ENCODE measurements at regions not wholly inside any gene's neighbourhood (a gene's known extent, or its start where the extent isn't known, plus 50 kb on each side); places are given as distances from the start of the nearest gene placed in this dataset.
"Not testable (repeated sequence)": the region's sequence is repeated elsewhere in the genome, so short reads cannot be mapped to it uniquely, and the experiment has no call there.

DNA sequence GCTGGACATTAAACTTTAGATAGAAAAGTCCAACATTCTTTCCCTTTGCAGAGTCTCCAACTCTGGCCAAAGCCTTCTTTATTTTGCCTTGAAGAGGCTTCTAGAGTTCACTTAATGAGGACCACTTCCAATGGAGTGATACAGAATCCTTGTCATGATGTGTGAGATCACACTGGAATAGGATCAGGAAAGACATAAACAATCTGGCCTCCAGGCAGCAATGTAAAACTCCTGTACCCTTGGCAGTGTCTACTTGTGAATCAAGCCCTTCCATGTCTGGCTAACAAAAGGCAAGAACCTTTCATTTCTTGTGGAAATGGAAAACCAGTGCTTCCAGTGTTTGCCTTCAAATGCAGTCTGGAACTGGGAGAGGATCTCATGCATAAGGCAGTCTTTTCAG is 56.5 kb upstream of the FIBIN start:
- Histone ChIP-seq H3K4me2 (ENCODE audit: low read depth, low read length) (no peak overlapping the region), H3K36me3 (replicated peaks in 1 of 2; ENCODE audit: control insufficient read depth in 1 of 2, insufficient read depth in 2 of 2, low read length in 2 of 2) (no peaks in the 10 kb centered on the region), H3K27me3 (ENCODE audit: control insufficient read depth in 1 of 2, insufficient read depth in 2 of 2, low read length in 2 of 2) (no peaks in the 10 kb centered on the region), H2AFZ (ENCODE audit: low read length) (no peak overlapping the region), H3K9ac (ENCODE audit: insufficient read depth, low read depth, low read length) (no peak overlapping the region), H3K9me3 (ENCODE audit: low read length) (no peaks in the 10 kb centered on the region), H3K4me3 (replicated peaks in 1 of 3; ENCODE audit: insufficient read depth in 1 of 3, low read depth in 2 of 3, low read length in 3 of 3) (no peak overlapping the region), H3K4me1 (ENCODE audit: insufficient read depth, low read length) (no peaks in the 10 kb centered on the region), H3K27ac (ENCODE audit: extremely low read length, insufficient read depth, low read length) (no peak overlapping the region), H4K20me1 (ENCODE audit: insufficient read depth, low read length) (no peaks in the 10 kb centered on the region), H3K79me2 (ENCODE audit: insufficient read depth, low read length) (no peaks in the 10 kb centered on the region)
- no peak for ATAC-seq
- no peak for FAIRE-seq
- in situ Hi-C loops (cut with HindIII; ENCODE audit: extremely low pct_ligation_motif_present, low pct_unique_long_range_greater_than_20kb) (no loop called here), intact Hi-C loops (cut with micrococcal nuclease; ENCODE audit: unreplicated experiment) (no loop called here)
- no peak for DNase-seq (ENCODE audit: low spot score)
- BruUV-seq (replicated peaks) = no TSS peak
- ChIA-PET CTCF (ENCODE audit: low intra/inter-chr PET ratio, low total read pairs) (no interaction called here), POLR2A (no interaction called here)
- no peak for TF ChIP-seq ZNF124 (CRISPR knock-in tag; IDR thresholded peaks at IDR 0.05)

DNA sequence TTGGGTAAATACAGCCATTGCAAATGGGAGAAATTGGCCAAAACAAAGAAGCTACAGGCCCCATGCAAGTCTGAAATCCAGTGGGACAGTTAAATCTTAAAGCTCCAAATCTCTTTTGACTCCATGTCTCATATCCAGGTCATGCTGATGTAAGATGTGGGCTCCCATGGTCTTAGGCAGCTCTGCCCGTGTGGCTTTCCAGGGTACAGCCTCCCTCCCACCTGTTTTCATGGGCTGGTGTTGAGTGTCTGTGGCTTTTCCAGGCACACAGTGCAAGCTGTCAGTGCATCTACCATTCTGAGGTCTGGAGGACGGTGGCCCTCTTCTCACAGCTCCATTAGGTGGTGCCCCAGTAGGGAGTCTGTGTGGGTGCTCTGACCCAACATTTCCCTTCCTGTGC is 53.4 kb upstream of the FIBIN start:
- FAIRE-seq; H3K27ac ChIP-seq (ENCODE audit: extremely low read length, insufficient read depth, low read length); DNase-seq (ENCODE audit: low spot score); H4K20me1 ChIP-seq (ENCODE audit: insufficient read depth, low read length); intact Hi-C loops (cut with micrococcal nuclease; ENCODE audit: unreplicated experiment); H3K36me3 ChIP-seq (replicated peaks in 1 of 2; ENCODE audit: control insufficient read depth in 1 of 2, insufficient read depth in 2 of 2, low read length in 2 of 2); CTCF ChIA-PET (ENCODE audit: low intra/inter-chr PET ratio, low total read pairs); H3K9ac ChIP-seq (ENCODE audit: insufficient read depth, low read depth, low read length); POLR2A ChIA-PET; H3K27me3 ChIP-seq (ENCODE audit: control insufficient read depth in 1 of 2, insufficient read depth in 2 of 2, low read length in 2 of 2); H2AFZ ChIP-seq (ENCODE audit: low read length); H3K4me1 ChIP-seq (ENCODE audit: insufficient read depth, low read length); H3K4me2 ChIP-seq (ENCODE audit: low read depth, low read length); H3K9me3 ChIP-seq (ENCODE audit: low read length); BruUV-seq (replicated peaks); ATAC-seq; H3K4me3 ChIP-seq (replicated peaks in 1 of 3; ENCODE audit: insufficient read depth in 1 of 3, low read depth in 2 of 3, low read length in 3 of 3); in situ Hi-C loops (cut with HindIII; ENCODE audit: extremely low pct_ligation_motif_present, low pct_unique_long_range_greater_than_20kb); H3K79me2 ChIP-seq (ENCODE audit: insufficient read depth, low read length): not testable (repeated sequence)
- WGBS (ENCODE audit: low lambda C conversion rate) = 0% methylated on average over 2 of the region's 2 CpGs

DNA sequence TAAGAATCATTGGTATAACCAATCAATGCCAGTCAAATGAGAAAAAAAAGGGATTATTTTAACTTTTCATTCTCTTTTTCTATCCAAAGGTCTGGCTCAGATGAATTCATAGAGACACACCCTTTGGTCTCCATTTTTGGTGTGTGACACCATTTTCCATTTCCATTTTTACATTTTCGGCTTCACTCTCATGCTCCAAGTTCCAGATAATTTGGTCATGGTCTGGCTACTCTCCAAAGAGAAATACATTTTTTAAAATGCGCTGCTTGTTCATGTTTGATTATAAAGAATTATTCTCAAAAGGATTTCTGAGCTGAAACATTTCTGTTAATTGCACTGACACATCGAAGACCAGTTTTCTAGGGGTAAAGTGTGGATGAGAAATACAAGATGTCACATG is 51.6 kb upstream of the FIBIN start:
- Histone ChIP-seq H3K36me3 (replicated peaks in 1 of 2; ENCODE audit: control insufficient read depth in 1 of 2, insufficient read depth in 2 of 2, low read length in 2 of 2) (no peaks in the 10 kb centered on the region), H3K79me2 (ENCODE audit: insufficient read depth, low read length) (no peaks in the 10 kb centered on the region), H3K9me3 (ENCODE audit: low read length) (no peaks in the 10 kb centered on the region), H3K9ac (ENCODE audit: insufficient read depth, low read depth, low read length) (no peak overlapping the region), H3K4me2 (ENCODE audit: low read depth, low read length) (no peak overlapping the region), H3K27ac (ENCODE audit: extremely low read length, insufficient read depth, low read length) (no peak overlapping the region), H3K4me3 (replicated peaks in 1 of 3; ENCODE audit: insufficient read depth in 1 of 3, low read depth in 2 of 3, low read length in 3 of 3) (no peak overlapping the region), H4K20me1 (ENCODE audit: insufficient read depth, low read length) (no peaks in the 10 kb centered on the region), H2AFZ (ENCODE audit: low read length) (no peak overlapping the region), H3K27me3 (ENCODE audit: control insufficient read depth in 1 of 2, insufficient read depth in 2 of 2, low read length in 2 of 2) (no peaks in the 10 kb centered on the region), H3K4me1 (ENCODE audit: insufficient read depth, low read length) (no peaks in the 10 kb centered on the region)
- DNase-seq (ENCODE audit: low spot score) = no peak
- no peak for ATAC-seq
- no TSS peak for BruUV-seq (replicated peaks)
- ChIA-PET POLR2A (no interaction called here), CTCF (ENCODE audit: low intra/inter-chr PET ratio, low total read pairs) (no interaction called here)
- in situ Hi-C loops (cut with HindIII; ENCODE audit: extremely low pct_ligation_motif_present, low pct_unique_long_range_greater_than_20kb) (no loop called here), intact Hi-C loops (cut with micrococcal nuclease; ENCODE audit: unreplicated experiment) (no loop called here)
- under 1% methylated on average over 3 of the region's 3 CpGs for WGBS (ENCODE audit: low lambda C conversion rate)
- FAIRE-seq = no peak
- TF ChIP-seq THRA (CRISPR knock-in tag; IDR thresholded peaks at IDR 0.05; ENCODE audit: borderline replicate concordance) = no peak
- TF ChIP-seq ZNF10 (CRISPR knock-in tag; IDR thresholded peaks at IDR 0.05; ENCODE audit: borderline replicate concordance, low read depth) = no peak
- TF ChIP-seq ZFP62 (CRISPR knock-in tag; IDR thresholded peaks at IDR 0.05) = no peak
- TF ChIP-seq ZNF280D (CRISPR knock-in tag; IDR thresholded peaks at IDR 0.05) = no peak
- no peak for TF ChIP-seq FLYWCH1 (CRISPR knock-in tag; IDR thresholded peaks at IDR 0.05)

Data from HepG2 (cell line).